OCI-LY1 (cell line): ENCODE measurements at regions not wholly inside any gene's neighbourhood (a gene's known extent, or its start where the extent isn't known, plus 50 kb on each side); places are given as distances from the start of the nearest gene placed in this dataset.

Experiments
- CTCF ChIP-seq: fragments of 200-600 bp; sonication (generic), shearing (Covaris generic); IDR thresholded peaks from 2 replicates; pipeline ENCODE4 v1.5.1; 2017; ENCODE audit warnings: mild to moderate bottlenecking, antibody characterized with exemption, low read length, moderate library complexity, mixed read lengths
- EZH2 ChIP-seq: fragments of 200-600 bp; sonication (generic), shearing (Covaris generic); IDR thresholded peaks from 2 replicates; pipeline ENCODE4 v1.8.0; 2017; ENCODE audit warnings: borderline replicate concordance, mixed run types, mild to moderate bottlenecking, antibody characterized with exemption, low read length, moderate library complexity, mixed read lengths

DNA sequence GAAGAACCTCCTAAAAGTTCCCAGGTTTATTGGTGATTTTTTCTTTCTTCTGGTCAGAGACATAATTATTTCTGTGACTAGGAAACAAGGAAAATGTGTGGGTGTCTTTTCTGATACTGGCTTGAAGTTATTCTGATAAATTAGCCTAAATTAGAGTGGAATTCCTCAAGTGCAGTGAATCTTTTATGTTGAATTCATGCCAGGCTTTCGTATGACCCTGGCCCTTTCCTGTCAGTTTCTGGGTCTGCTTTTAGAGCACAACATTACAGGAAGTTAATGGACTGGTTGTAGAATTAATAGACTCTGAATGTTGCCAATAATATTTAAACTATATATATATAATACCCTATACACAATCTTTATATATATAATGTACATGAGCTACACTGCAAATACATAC lies 230.6 kb upstream of the KIAA1217 start:
- no peak for TF ChIP-seq CTCF
- no peak for TF ChIP-seq EZH2
